B cell (primary cell): ENCODE measurements at regions not wholly inside any gene's neighbourhood (a gene's known extent, or its start where the extent isn't known, plus 50 kb on each side); places are given as distances from the start of the nearest gene placed in this dataset.

Source experiments
- ATAC-seq: fragments of 200-7000 bp; cut with Tn5 transposase; one replicate; pipeline ENCODE4 v1.10.0; 2021; ENCODE audit warnings: low read depth, mild to moderate bottlenecking, moderate number of reproducible peaks, moderate library complexity
- CTCF ChIA-PET: fragments of 350-600 bp; sonication (Branson Sonifier 250); formaldehyde crosslinking; loops from one replicate; lab custom pipeline; 2021; ENCODE audit warnings: antibody characterized with exemption, inconsistent platforms; lab: Charles Lee
- POLR2A ChIA-PET: fragments of 350-600 bp; sonication (Branson Sonifier 250); formaldehyde crosslinking; loops from one replicate; lab custom pipeline; 2021; ENCODE audit warnings: antibody characterized with exemption; lab: Charles Lee
- DNase-seq: peaks from one replicate; pipeline ENCODE4 v3.0.0; 2013
- H2AFZ ChIP-seq: 2 replicates; pipeline ENCODE4 v1.6.1; 2012; ENCODE audit warnings: mild to moderate bottlenecking, low read depth, low read length; ENCODE audit not compliant: insufficient read depth, poor library complexity, severe bottlenecking
- H3K27ac ChIP-seq, 2 donors: 1 replicate in 1 of 2; 2 replicates in 1 of 2; pipeline ENCODE4 v1.5.1; 2012 to 2013; ENCODE audit warnings: low read length in 2 of 2, mild to moderate bottlenecking in 2 of 2, moderate library complexity in 1 of 2
- H3K27me3 ChIP-seq, 4 experiments: fragments of 200-600 bp in 1 of 4; sonication (generic) in 1 of 4; replicated peaks in 1 of 4; 1 replicate in 2 of 4; 2 replicates in 2 of 4; pipeline versions ENCODE4 v1.6.1 to v1.7.0; 2013 to 2016; ENCODE audit warnings: low read length in 3 of 4, mild to moderate bottlenecking in 2 of 4, mixed read lengths in 1 of 4, moderate library complexity in 1 of 4; ENCODE audit not compliant: insufficient read depth in 4 of 4, control insufficient read depth in 3 of 4; ENCODE audit errors: control extremely low read depth in 1 of 4
- H3K36me3 ChIP-seq, 2 experiments: replicated peaks in 1 of 2; 1 replicate in 1 of 2; 2 replicates in 1 of 2; pipeline versions ENCODE4 v1.6.1 to v1.7.1; 2013; ENCODE audit warnings: low read length in 1 of 2; ENCODE audit not compliant: insufficient read depth in 2 of 2, control insufficient read depth in 1 of 2; ENCODE audit errors: control extremely low read depth in 1 of 2, extremely low read depth in 1 of 2
- H3K4me1 ChIP-seq, 2 donors: fragments of 200-600 bp in 1 of 2; sonication (generic) in 1 of 2; 1 replicate in 1 of 2; 2 replicates in 1 of 2; pipeline versions ENCODE4 v1.5.1 to v1.6.1; 2013 to 2017; ENCODE audit warnings: low read length in 2 of 2; ENCODE audit not compliant: control insufficient read depth in 2 of 2, insufficient read depth in 2 of 2
- H3K4me2 ChIP-seq: replicated peaks from 2 replicates; pipeline ENCODE3; 2012; ENCODE audit warnings: mild to moderate bottlenecking, low read depth, low read length; ENCODE audit not compliant: poor library complexity, severe bottlenecking
- H3K4me3 ChIP-seq, 5 experiments: fragments of 200-600 bp in 1 of 5; sonication (generic) in 1 of 5; 1 replicate in 3 of 5; 2 replicates in 2 of 5; pipeline versions ENCODE4 v1.5.1 to v1.7.0; 2011 to 2016; ENCODE audit warnings: low read length in 4 of 5, mild to moderate bottlenecking in 4 of 5, low read depth in 2 of 5, control low read depth in 1 of 5, moderate library complexity in 1 of 5; ENCODE audit not compliant: insufficient read depth in 1 of 5; ENCODE audit errors: control extremely low read depth in 1 of 5, extremely low read depth in 1 of 5
- H3K79me2 ChIP-seq: fragments of 200-600 bp; sonication (generic); one replicate; pipeline ENCODE4 v1.6.0; 2016; ENCODE audit warnings: low read length; ENCODE audit not compliant: control insufficient read depth, insufficient read depth
- H3K9ac ChIP-seq: fragments of 200-600 bp; sonication (generic); 2 replicates; pipeline ENCODE4 v1.6.1; 2017; ENCODE audit warnings: mild to moderate bottlenecking, low read length, moderate library complexity
- H3K9me3 ChIP-seq, 3 donors: one replicate each; pipeline versions ENCODE4 v1.6.1 to v1.7.1; 2013; ENCODE audit warnings: low read length in 2 of 3; ENCODE audit not compliant: control insufficient read depth in 2 of 3, insufficient read depth in 1 of 3; ENCODE audit errors: control extremely low read depth in 1 of 3
- H4K20me1 ChIP-seq: 2 replicates; pipeline ENCODE4 v1.6.0; 2012; ENCODE audit warnings: mild to moderate bottlenecking, low read length; ENCODE audit not compliant: insufficient read depth, control insufficient read depth, poor library complexity, severe bottlenecking
- H3K27ac Mint-ChIP-seq: one replicate; pipeline ENCODE4 v1.8.0; 2021; ENCODE audit warnings: mixed read lengths
- H3K27me3 Mint-ChIP-seq: one replicate; pipeline ENCODE4 v1.8.0; 2021; ENCODE audit warnings: mixed read lengths
- H3K4me1 Mint-ChIP-seq: one replicate; pipeline ENCODE4 v1.8.0; 2021; ENCODE audit warnings: mixed read lengths
- H3K4me3 Mint-ChIP-seq: one replicate; pipeline ENCODE4 v1.8.0; 2021; ENCODE audit warnings: mixed read lengths
- H3K9me3 Mint-ChIP-seq: one replicate; pipeline ENCODE4 v1.8.0; 2022; ENCODE audit warnings: mixed read lengths; ENCODE audit not compliant: insufficient read depth
- CTCF ChIP-seq: fragments of 200-600 bp; IDR thresholded peaks from one replicate; pipeline ENCODE4 v1.8.0; 2022; ENCODE audit warnings: antibody characterized with exemption, mild to moderate bottlenecking
- EZH2 ChIP-seq: IDR thresholded peaks from 2 replicates; pipeline ENCODE4 v1.6.1; 2012; ENCODE audit warnings: borderline replicate concordance, low read depth, mild to moderate bottlenecking, moderate library complexity, low read length; ENCODE audit not compliant: insufficient read depth, poor library complexity, severe bottlenecking
- WGBS: methylation state at CpG from one replicate; pipeline ENCODE4 v1.1.5; 2013; ENCODE audit warnings: missing lambda C conversion rate; ENCODE audit not compliant: insufficient coverage; 5-methylcytosine and 5-hydroxymethylcytosine counted together
- intact Hi-C: fragments of 100-400 bp; cut with micrococcal nuclease; formaldehyde crosslinking; loops from one replicate; pipeline ENCODE4 v1.10.0; 2022

DNA sequence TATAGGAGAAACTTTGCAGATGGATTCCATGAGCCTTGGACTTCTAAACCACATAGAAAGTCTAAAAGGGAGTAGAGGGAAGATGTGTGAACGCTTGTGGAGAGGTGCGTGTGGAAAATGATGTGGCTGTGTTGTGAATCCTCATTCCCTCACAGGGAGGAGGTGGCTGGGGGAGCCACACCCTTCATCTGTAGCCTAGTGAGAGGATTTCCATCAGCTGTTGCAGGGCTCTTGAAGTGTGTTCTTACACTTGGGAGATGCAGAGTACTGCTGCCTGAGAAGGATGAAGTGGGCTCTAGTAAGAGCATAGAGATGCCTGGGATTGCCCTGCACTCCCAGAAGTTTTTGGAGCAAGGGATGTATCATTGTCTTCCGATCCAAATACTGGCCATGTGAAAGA, 279.6 kb downstream of the QKI start:
- Histone ChIP-seq H3K36me3 (no peaks in the 10 kb centered on the region), H3K9me3 (no peaks in the 10 kb centered on the region), H2AFZ (no peak overlapping the region), H3K27me3 (peaks cover 0 to 11% (median 0%) of the 10 kb centered on the region in 4 experiments), H3K4me1 (peaks cover 0 to 10% of the 10 kb centered on the region in 2 donors), H3K4me3 (no peak overlapping the region), H3K79me2 (no peaks in the 10 kb centered on the region), H4K20me1 (no peaks in the 10 kb centered on the region), H3K27ac (no peak overlapping the region), H3K9ac (no peak overlapping the region), H3K4me2 (no peak overlapping the region)
- TF ChIP-seq CTCF: no peak
- TF ChIP-seq EZH2: no peak
- intact Hi-C loops: no loop called here
- DNase-seq (no peak), ATAC-seq (no peak)
- no peak overlapping the region for H3K27ac Mint-ChIP-seq
- POLR2A ChIA-PET: no interaction called here
- peaks cover 14% of the 10 kb centered on the region for H3K4me1 Mint-ChIP-seq
- H3K27me3 Mint-ChIP-seq: peaks cover 22% of the 10 kb centered on the region
- H3K4me3 Mint-ChIP-seq: no peak overlapping the region
- WGBS: 100% methylated on average over 1 of the region's 3 CpGs
- CTCF ChIA-PET: no interaction called here
- no peaks in the 10 kb centered on the region for H3K9me3 Mint-ChIP-seq

DNA sequence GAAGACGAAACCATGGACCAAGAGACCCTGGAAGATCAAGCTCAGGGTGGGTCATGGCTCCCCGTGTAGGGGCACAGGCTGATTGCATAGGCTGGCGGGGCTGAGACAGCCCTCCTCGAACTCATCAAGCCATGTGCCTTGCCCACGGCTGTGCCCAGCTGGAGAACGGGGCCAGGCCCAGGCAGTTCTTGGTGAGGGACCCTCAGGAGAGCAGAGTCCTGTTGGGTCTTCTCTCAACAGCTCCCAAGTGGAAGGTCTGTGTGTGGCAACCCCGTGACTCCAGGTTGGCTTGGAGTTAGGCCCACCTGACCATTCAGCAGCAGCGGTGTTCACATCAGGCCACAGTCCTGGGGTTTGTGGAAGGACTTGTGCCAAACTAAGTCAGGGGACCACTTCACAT, 276.5 kb downstream of the QKI start:
- no peak overlapping the region for H3K27ac Mint-ChIP-seq
- H3K36me3 ChIP-seq: no peaks in the 10 kb centered on the region
- intact Hi-C loops: no loop called here
- ChIA-PET CTCF (interaction anchor here (0.7 kb wide), 1 partner anchor 24 kb away, joined by 3 read pairs; no protein-coding TSS in a partner anchor), POLR2A (no interaction called here)
- H3K9me3 Mint-ChIP-seq: no peaks in the 10 kb centered on the region
- no peaks in the 10 kb centered on the region for H3K4me1 ChIP-seq
- no peaks in the 10 kb centered on the region for H4K20me1 ChIP-seq
- H3K27me3 Mint-ChIP-seq: peaks cover 16% of the 10 kb centered on the region
- H2AFZ ChIP-seq: no peak overlapping the region
- no peak for ATAC-seq
- no peak overlapping the region for H3K4me3 Mint-ChIP-seq
- no peak overlapping the region for H3K27ac ChIP-seq
- no peak for DNase-seq
- peaks cover 0 to 11% (median 0%) of the 10 kb centered on the region in 4 experiments for H3K27me3 ChIP-seq
- H3K4me3 ChIP-seq: no peak overlapping the region
- H3K4me1 Mint-ChIP-seq: peaks cover 8% of the 10 kb centered on the region
- H3K9ac ChIP-seq: no peak overlapping the region
- TF ChIP-seq CTCF (no peak), EZH2 (no peak)
- H3K4me2 ChIP-seq: no peak overlapping the region
- 95% methylated on average over 6 of the region's 8 CpGs for WGBS
- no peaks in the 10 kb centered on the region for H3K79me2 ChIP-seq
- H3K9me3 ChIP-seq: no peaks in the 10 kb centered on the region
